ENCODE measurements at regions not wholly inside any gene's neighbourhood (a gene's known extent, or its start where the extent isn't known, plus 50 kb on each side); places are given as distances from the start of the nearest gene placed in this dataset.

DNA sequence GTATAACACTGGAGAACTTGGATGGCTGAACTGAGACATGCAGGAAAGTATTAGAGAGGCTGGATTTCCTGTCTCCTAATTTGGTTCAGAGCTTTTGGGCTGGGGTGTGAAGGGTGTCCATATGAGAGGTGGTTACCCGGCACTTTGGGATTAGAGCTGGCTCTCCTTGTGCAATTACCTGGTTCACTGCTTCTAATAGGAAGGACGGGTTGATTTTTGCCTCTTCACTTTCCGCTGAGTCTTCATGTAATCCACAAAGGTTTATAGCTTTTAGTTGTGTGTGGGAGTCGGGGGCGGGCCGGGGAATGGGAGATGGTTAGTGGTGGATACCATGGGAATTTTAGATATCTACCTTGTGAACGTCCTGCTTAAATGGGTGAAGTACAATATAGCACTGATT, 151.5 kb downstream of the BTBD3 start:
- TF ChIP-seq POLR2A (IDR thresholded peaks at IDR 0.05): no peak
- TF ChIP-seq, protein P1, sequence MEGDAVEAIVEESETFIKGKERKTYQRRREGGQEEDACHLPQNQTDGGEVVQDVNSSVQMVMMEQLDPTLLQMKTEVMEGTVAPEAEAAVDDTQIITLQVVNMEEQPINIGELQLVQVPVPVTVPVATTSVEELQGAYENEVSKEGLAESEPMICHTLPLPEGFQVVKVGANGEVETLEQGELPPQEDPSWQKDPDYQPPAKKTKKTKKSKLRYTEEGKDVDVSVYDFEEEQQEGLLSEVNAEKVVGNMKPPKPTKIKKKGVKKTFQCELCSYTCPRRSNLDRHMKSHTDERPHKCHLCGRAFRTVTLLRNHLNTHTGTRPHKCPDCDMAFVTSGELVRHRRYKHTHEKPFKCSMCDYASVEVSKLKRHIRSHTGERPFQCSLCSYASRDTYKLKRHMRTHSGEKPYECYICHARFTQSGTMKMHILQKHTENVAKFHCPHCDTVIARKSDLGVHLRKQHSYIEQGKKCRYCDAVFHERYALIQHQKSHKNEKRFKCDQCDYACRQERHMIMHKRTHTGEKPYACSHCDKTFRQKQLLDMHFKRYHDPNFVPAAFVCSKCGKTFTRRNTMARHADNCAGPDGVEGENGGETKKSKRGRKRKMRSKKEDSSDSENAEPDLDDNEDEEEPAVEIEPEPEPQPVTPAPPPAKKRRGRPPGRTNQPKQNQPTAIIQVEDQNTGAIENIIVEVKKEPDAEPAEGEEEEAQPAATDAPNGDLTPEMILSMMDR (IDR thresholded peaks at IDR 0.05): no peak
